ENCODE measurements at regions not wholly inside any gene's neighbourhood (a gene's known extent, or its start where the extent isn't known, plus 50 kb on each side); places are given as distances from the start of the nearest gene placed in this dataset.

GRCh38 chr9:38164659-38165221 lies 95.7 kb upstream of the SHB start:
- TF ChIP-seq CTCF (conservative IDR thresholded peaks at IDR 0.05; ENCODE audit: low read depth in 2 of 2) (no peak), EZH2 (IDR thresholded peaks at IDR 0.05; ENCODE audit: low read depth, unreplicated experiment) (no peak), POLR2AphosphoS5 (IDR thresholded peaks at IDR 0.05; ENCODE audit: low read depth) (no peak)

All from GM23338 (cell line).